HG02798 (cell line): ENCODE measurements at regions not wholly inside any gene's neighbourhood (a gene's known extent, or its start where the extent isn't known, plus 50 kb on each side); places are given as distances from the start of the nearest gene placed in this dataset.
"Not testable (repeated sequence)": the region's sequence is repeated elsewhere in the genome, so short reads cannot be mapped to it uniquely, and the experiment has no call there.

Experiments used
- ATAC-seq: cut with Tn5 transposase; IDR thresholded peaks from one replicate; pipeline ENCODE4 v1.9.1; 2021; ENCODE audit warnings: mild to moderate bottlenecking; ENCODE audit not compliant: unreplicated experiment, poor library complexity

- no peak for ATAC-seq
Measured at GRCh38 chr14:39576736-39577135, 144.5 kb upstream of the FBXO33 start.

DNA sequence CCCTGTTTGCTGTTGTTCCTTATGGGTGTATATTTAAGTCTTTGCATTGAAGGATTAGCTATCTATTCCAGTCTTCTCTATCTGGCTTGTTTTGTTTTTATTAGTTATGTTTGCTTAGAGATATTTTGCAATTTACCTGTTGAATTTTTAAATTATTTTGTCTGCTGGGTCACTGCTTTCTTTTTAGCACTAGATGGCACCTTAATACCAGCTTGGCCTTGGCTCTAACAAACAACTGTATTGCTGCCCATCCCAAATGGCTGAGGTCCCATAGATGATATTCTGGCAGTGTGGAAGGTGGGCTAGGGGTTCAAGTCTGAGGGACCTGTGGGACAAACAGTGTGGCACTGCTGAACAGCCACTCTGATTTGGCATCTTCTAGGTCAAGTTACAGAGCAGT, 144.0 kb upstream of the FBXO33 start:
- ATAC-seq = no peak

DNA sequence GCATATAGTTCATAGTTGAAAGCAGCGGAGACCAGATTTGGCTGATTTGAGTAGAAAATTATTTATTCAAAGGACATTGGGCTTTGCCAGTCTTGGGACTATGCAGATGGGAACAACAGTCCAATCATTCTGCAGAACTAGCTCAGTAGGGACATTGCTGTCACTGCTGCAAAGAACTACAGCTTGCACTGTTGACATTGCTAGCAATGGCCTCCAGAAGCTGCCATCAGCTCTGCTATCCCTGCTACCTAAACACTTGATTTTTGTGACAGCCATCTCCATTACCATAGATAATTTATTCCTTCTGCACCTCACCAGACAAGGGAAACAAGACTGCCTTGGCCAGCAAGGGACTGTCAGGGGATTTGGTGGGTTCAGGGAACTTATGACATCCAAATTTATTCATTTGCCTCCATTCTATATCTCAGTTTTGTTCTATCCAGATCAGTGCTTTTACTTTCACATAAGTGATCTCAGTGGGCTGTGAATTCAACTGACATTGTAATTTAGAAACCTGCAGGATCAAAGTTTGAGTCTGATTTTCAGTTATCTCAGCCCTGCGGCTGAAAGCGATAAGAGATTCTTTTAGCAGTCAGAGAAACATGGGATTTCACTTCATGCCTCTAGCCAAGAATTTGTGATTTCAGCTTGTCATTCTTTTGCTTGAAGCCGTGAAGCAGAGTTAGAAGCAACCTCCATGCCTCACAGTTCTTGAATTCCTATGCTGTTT, 136.7 kb upstream of the FBXO33 start:
- ATAC-seq = peak; percentile 49

- ATAC-seq = no peak
Measured at GRCh38 chr14:39566795-39567194, 134.6 kb upstream of the FBXO33 start.

GRCh38 chr14:39563361-39563760, 131.1 kb upstream of the FBXO33 start:
- no peak for ATAC-seq

- no peak for ATAC-seq
Measured at GRCh38 chr14:39562175-39562574, 129.9 kb upstream of the FBXO33 start.

DNA sequence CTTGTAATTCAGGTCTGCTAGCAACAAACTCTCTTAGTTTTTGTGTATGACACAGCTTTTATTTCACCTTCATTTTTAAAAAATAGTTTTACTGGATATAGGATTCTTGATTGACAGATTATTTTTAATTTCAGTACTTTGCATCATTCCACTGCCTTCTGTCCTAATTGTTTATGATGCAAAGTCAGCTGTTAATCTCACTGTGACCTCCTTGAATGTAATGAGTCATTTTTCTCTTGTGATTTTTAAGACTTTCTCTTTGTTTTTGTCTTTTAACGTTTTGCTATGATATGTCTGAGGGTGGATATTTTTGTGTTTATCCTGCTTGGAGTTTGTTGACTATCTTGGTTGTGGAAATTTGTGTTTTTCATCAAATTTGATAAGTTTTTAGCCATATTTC, 126.3 kb upstream of the FBXO33 start:
- ATAC-seq = no peak

DNA sequence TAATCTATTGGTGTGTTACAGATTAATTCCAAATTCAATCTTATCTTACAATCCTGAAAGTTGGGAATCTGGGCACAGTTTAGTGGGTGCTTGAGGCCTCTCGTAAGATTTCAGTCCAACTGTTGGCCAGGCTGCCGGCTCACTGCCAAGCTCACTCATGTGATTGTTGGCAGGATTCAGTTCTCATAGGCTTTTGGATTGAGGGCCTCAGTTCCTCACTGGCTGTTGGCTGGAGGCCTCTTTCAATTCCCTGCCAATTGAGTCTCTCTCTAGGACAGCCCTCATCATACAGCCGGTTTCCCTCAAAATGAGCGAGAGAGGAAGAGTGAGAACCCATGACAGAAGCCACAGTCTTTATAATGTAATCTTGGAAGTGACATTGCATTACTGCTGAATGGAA, 123.5 kb upstream of the FBXO33 start:
- no peak for ATAC-seq

DNA sequence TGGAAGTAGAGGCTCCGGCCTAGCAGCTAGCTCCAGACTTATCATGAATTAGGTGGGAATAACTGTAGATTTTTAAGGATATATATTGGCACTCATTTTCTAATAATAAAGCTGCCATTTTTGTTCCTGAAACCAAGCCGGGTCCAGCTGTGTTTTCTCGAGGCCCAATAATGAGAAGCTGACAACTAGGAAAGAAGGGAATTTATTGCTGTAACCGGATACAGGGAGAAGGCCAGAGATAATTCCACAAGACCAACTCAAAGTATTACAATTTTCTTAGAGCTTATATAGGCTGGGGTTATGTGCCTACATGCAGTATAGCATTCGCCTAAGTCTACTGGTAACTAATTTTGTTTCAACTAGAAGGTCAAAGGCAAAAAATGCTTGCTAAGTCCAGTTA, 122.3 kb upstream of the FBXO33 start:
- no peak for ATAC-seq

GRCh38 chr14:39548358-39548757, 116.1 kb upstream of the FBXO33 start:
- ATAC-seq = no peak

- no peak for ATAC-seq
Measured at GRCh38 chr14:39547845-39548244, 115.6 kb upstream of the FBXO33 start.

- ATAC-seq = no peak
Measured at GRCh38 chr14:39505812-39506211, 73.6 kb upstream of the FBXO33 start.

- no peak for ATAC-seq
Measured at GRCh38 chr14:39500253-39500652, 68.0 kb upstream of the FBXO33 start.

DNA sequence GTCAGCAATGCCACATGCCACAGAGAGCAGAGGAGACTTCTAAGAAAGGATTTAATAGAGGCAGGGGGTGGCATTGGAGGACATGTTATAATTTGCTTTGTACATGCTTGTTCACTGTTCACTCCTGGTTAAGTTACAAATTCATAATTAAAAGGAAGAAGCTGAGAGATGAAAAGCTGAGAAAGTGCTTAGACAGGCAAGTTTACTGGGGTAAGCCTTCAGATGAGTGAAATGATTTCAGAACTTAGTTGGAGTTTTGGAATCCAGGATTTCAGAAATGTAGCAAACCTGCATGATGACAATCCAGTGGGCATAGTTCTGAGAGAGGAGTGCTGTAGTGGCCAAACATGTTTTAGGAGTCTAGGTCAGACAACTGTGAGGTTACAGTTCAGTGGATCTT, 67.3 kb upstream of the FBXO33 start:
- ATAC-seq = no peak

DNA sequence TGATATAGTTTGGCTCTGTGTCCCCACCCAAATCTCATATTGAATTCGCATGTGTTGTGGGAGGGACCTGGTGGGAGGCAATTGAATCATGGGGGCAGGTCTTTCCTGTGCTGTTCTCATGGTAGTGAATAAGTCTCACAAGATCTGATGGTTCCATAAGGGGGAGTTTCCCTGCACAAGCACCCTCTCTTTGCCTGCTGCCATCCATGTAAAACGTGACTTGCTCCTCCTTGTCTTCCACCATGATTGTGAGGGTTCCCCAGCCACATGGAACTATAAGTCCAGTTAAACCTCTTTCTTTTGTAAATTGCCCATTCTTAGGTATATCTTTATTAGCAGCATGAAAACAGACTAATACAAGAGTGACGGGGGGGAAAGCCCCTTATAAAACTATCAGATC, 65.4 kb upstream of the FBXO33 start:
- ATAC-seq = not testable (repeated sequence)

DNA sequence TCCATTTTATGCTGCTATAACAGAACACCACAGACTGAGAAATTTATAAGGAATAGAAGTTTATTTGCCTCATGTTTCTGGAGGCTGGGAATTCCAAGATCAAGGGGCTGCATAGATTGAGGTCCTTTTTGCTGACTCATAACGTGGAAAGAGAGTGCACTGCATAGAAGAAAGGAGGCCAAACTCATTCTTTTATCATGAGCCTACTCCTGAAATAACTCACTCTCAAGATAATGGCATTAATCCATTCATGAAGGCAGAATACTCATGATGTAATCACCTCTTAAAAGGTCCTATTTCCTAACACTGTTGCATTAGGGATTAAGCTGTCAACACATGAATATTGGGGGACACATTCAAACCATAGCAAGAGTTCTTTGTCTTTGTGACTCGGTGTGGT, 60.0 kb upstream of the FBXO33 start:
- no peak for ATAC-seq

GRCh38 chr14:39491134-39491571, 58.9 kb upstream of the FBXO33 start:
- no peak for ATAC-seq

GRCh38 chr14:39488600-39488999, 56.4 kb upstream of the FBXO33 start:
- ATAC-seq = no peak

DNA sequence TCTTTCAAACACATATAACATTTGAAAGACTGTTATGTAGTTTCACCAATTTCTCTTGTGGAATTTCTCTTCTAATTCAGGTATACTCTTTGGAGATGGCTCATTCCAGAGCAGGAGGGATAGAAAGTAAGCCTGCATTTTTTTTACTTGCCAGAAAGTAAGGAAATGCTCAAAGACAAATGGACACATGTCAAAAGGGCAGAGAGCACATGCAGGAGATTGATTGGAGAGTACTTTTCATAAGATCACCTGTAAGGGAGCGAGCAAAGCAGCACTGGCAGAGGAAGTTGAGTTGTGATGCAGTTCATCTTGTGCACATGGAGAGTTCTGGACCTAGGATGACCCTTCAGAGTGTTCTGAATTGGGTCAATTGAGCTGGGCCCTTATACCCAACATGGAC, 51.4 kb upstream of the FBXO33 start:
- no peak for ATAC-seq
